CD14-positive monocyte (primary cell): ENCODE measurements at regions not wholly inside any gene's neighbourhood (a gene's known extent, or its start where the extent isn't known, plus 50 kb on each side); places are given as distances from the start of the nearest gene placed in this dataset.

Experiments
- DNase-seq, 3 donors: peaks; one replicate each; pipeline ENCODE4 v3.0.0-alpha.2; 2011 to 2022
- H2AFZ ChIP-seq: 2 replicates; pipeline ENCODE4 v1.6.0; 2012; ENCODE audit warnings: mild to moderate bottlenecking, low read depth, low read length, inconsistent platforms; ENCODE audit not compliant: insufficient read depth, poor library complexity, severe bottlenecking
- H3K27ac ChIP-seq, 2 donors: 1 replicate in 1 of 2; 2 replicates in 1 of 2; pipeline ENCODE4 v1.5.1; 2012 to 2013; ENCODE audit warnings: low read length in 2 of 2, control low read depth in 1 of 2, inconsistent platforms in 1 of 2, low read depth in 1 of 2, mild to moderate bottlenecking in 1 of 2
- H3K27me3 ChIP-seq, 2 donors: one replicate each; pipeline versions ENCODE4 v1.6.0 to v1.6.1; 2011 to 2013; ENCODE audit warnings: low read length in 2 of 2; ENCODE audit not compliant: control insufficient read depth in 2 of 2, insufficient read depth in 2 of 2
- H3K36me3 ChIP-seq, 2 donors: replicated peaks in 1 of 2; 1 replicate in 1 of 2; 2 replicates in 1 of 2; pipeline versions ENCODE4 v1.5.1 to v1.6.1; 2012 to 2013; ENCODE audit warnings: low read length in 2 of 2, control low read depth in 1 of 2, inconsistent platforms in 1 of 2, mild to moderate bottlenecking in 1 of 2; ENCODE audit not compliant: insufficient read depth in 2 of 2, control insufficient read depth in 1 of 2
- H3K4me1 ChIP-seq, 2 donors: 1 replicate in 1 of 2; 2 replicates in 1 of 2; pipeline versions ENCODE4 v1.5.1 to v1.6.1; 2012 to 2013; ENCODE audit warnings: low read length in 2 of 2, control low read depth in 1 of 2, inconsistent platforms in 1 of 2, mild to moderate bottlenecking in 1 of 2, moderate library complexity in 1 of 2; ENCODE audit not compliant: insufficient read depth in 2 of 2, control insufficient read depth in 1 of 2
- H3K4me2 ChIP-seq: replicated peaks from 2 replicates; pipeline ENCODE3; 2012; ENCODE audit warnings: low read length, moderate library complexity, mild to moderate bottlenecking; ENCODE audit not compliant: poor library complexity, severe bottlenecking; ENCODE audit errors: extremely low read depth
- H3K4me3 ChIP-seq, 3 experiments: fragments of 200-600 bp in 1 of 3; sonication (generic) in 1 of 3; replicated peaks in 1 of 3; 1 replicate in 2 of 3; 2 replicates in 1 of 3; pipeline ENCODE4 v1.5.1; 2011 to 2013; ENCODE audit warnings: low read length in 3 of 3, mild to moderate bottlenecking in 3 of 3, control low read depth in 2 of 3, low read depth in 2 of 3, inconsistent platforms in 1 of 3, moderate library complexity in 1 of 3
- H3K79me2 ChIP-seq: 2 replicates; pipeline ENCODE4 v1.6.0; 2012; ENCODE audit warnings: mild to moderate bottlenecking, control low read depth, inconsistent platforms, low read length, moderate library complexity; ENCODE audit not compliant: insufficient read depth
- H3K9ac ChIP-seq: 2 replicates; pipeline ENCODE4 v1.6.0; 2017; ENCODE audit warnings: low read length, mild to moderate bottlenecking; ENCODE audit not compliant: insufficient read depth, poor library complexity, severe bottlenecking
- H3K9me3 ChIP-seq, 2 donors: replicated peaks in 1 of 2; 1 replicate in 1 of 2; 2 replicates in 1 of 2; pipeline versions ENCODE4 v1.5.1 to v1.6.1; 2012 to 2013; ENCODE audit warnings: low read length in 2 of 2, control low read depth in 1 of 2; ENCODE audit not compliant: control insufficient read depth in 1 of 2, insufficient read depth in 1 of 2
- H4K20me1 ChIP-seq: 2 replicates; pipeline ENCODE4 v1.6.0; 2012; ENCODE audit warnings: mild to moderate bottlenecking, low read length, control low read depth, moderate library complexity; ENCODE audit not compliant: insufficient read depth
- H3K27ac Mint-ChIP-seq, 7 donors: one replicate each; pipeline ENCODE4 v1.8.0; 2020; ENCODE audit warnings: mild to moderate bottlenecking in 7 of 7, mixed read lengths in 7 of 7, moderate library complexity in 6 of 7, inconsistent platforms in 2 of 7
- H3K27me3 Mint-ChIP-seq, 3 donors: one replicate each; pipeline ENCODE4 v1.8.0; 2021 to 2022; ENCODE audit warnings: low read depth in 3 of 3, mild to moderate bottlenecking in 3 of 3, mixed read lengths in 3 of 3, moderate library complexity in 3 of 3, inconsistent platforms in 1 of 3
- H3K36me3 Mint-ChIP-seq, 2 donors: one replicate each; pipeline ENCODE4 v1.8.0; 2020; ENCODE audit warnings: mixed read lengths in 2 of 2, inconsistent platforms in 1 of 2, mild to moderate bottlenecking in 1 of 2
- H3K4me1 Mint-ChIP-seq: one replicate; pipeline ENCODE4 v1.8.0; 2020; ENCODE audit warnings: mild to moderate bottlenecking, mixed read lengths
- H3K4me3 Mint-ChIP-seq, 2 donors: one replicate each; pipeline ENCODE4 v1.8.0; 2020; ENCODE audit warnings: mild to moderate bottlenecking in 2 of 2, mixed read lengths in 2 of 2, moderate library complexity in 1 of 2
- H3K9me3 Mint-ChIP-seq, 7 donors: one replicate each; pipeline ENCODE4 v1.8.0; 2020 to 2022; ENCODE audit warnings: mixed read lengths in 7 of 7, mild to moderate bottlenecking in 6 of 7, moderate library complexity in 6 of 7, inconsistent platforms in 2 of 7
- WGBS: methylation state at CpG from one replicate; pipeline ENCODE4 v1.1.5; 2013; ENCODE audit warnings: missing lambda C conversion rate; ENCODE audit not compliant: insufficient coverage; 5-methylcytosine and 5-hydroxymethylcytosine counted together
- intact Hi-C, 2 donors: fragments of 100-400 bp; cut with micrococcal nuclease; formaldehyde crosslinking; loops; one replicate each; pipeline versions ENCODE4 v1.15.0 to v1.15.1; 2023
- TF ChIP-seq, protein P1 (sequence below): fragments of 200-600 bp; IDR thresholded peaks from one replicate; pipeline ENCODE4 v1.8.0; 2022; ENCODE audit warnings: antibody characterized with exemption, mild to moderate bottlenecking

DNA sequence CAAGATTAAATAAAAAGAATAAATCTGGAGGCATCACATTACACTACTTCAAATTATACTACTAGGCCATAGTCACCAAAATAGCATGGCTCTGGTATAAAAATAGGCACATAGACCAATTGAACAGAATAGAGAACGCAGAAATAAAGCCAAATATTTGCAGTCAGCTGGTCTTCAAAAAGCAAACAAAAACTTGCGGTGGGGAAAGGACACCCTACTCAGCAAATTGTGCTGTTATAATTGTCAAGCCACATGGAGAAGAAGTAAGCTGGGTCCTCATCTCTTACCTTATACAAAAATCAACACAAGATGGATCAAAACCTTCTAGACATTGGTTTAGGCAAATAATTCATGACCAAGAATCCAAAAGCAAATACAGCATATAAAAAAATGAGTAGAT lies 259.2 kb upstream of the SLITRK3 start:
- Histone ChIP-seq H3K9me3 (peaks cover 15 to 17% of the 10 kb centered on the region in 2 donors), H4K20me1 (no peaks in the 10 kb centered on the region), H3K27ac (no peak overlapping the region), H3K27me3 (no peaks in the 10 kb centered on the region), H3K4me1 (no peaks in the 10 kb centered on the region), H3K9ac (no peak overlapping the region), H3K79me2 (no peaks in the 10 kb centered on the region), H3K4me3 (no peak overlapping the region), H3K36me3 (no peaks in the 10 kb centered on the region), H3K4me2 (no peak overlapping the region), H2AFZ (no peak overlapping the region)
- Mint-ChIP-seq H3K9me3 (peaks cover 2 to 18% (median 6%) of the 10 kb centered on the region in 7 donors), H3K27me3 (no peaks in the 10 kb centered on the region), H3K36me3 (no peaks in the 10 kb centered on the region), H3K27ac (no peak overlapping the region), H3K4me1 (no peaks in the 10 kb centered on the region), H3K4me3 (no peak overlapping the region)
- intact Hi-C loops, result no loop called here
- TF ChIP-seq, protein P1, sequence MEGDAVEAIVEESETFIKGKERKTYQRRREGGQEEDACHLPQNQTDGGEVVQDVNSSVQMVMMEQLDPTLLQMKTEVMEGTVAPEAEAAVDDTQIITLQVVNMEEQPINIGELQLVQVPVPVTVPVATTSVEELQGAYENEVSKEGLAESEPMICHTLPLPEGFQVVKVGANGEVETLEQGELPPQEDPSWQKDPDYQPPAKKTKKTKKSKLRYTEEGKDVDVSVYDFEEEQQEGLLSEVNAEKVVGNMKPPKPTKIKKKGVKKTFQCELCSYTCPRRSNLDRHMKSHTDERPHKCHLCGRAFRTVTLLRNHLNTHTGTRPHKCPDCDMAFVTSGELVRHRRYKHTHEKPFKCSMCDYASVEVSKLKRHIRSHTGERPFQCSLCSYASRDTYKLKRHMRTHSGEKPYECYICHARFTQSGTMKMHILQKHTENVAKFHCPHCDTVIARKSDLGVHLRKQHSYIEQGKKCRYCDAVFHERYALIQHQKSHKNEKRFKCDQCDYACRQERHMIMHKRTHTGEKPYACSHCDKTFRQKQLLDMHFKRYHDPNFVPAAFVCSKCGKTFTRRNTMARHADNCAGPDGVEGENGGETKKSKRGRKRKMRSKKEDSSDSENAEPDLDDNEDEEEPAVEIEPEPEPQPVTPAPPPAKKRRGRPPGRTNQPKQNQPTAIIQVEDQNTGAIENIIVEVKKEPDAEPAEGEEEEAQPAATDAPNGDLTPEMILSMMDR, result no peak
- DNase-seq, result no peak
- 50% methylated on average over 1 of the region's 2 CpGs for WGBS

DNA sequence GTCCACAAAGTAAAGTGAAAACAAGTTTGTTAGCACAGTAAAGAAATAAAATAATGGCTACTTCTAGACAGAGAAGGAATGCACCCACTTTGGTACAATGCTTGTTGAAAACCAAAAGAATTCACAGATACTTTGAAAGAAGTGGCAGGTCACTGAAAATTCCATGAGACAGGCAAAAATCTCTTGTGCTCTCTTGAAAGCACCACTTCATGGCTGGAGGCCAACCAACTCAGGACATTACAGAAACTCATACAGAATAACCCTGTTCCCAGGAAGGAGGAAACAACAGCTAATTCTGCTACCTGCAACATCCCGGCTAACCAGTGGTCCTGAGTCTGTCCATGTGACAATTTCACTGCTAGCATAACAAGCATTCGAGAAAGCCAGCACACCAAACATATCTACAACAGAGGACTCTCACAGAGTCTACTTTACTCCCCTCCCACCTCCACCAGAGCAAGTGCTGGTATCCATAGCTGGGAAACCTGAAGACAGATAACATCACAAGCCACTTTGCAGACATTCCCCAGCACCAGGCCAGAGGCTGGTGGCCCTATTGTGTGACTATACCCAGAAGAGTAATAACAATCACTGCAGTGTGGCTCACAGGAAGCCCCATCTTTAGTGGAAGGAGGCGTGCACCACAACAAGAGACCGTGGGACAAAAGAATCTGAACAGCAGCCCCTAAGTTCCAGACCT lies 255.3 kb upstream of the SLITRK3 start:
- H3K9me3 Mint-ChIP-seq, result peaks cover 2 to 23% (median 9%) of the 10 kb centered on the region in 7 donors
- Histone ChIP-seq H3K36me3 (no peaks in the 10 kb centered on the region), H3K4me2 (no peak overlapping the region), H3K4me1 (no peaks in the 10 kb centered on the region), H2AFZ (no peak overlapping the region), H3K79me2 (no peaks in the 10 kb centered on the region), H4K20me1 (no peaks in the 10 kb centered on the region), H3K9me3 (peaks cover 15 to 17% of the 10 kb centered on the region in 2 donors), H3K4me3 (no peak overlapping the region), H3K27ac (no peak overlapping the region), H3K27me3 (no peaks in the 10 kb centered on the region), H3K9ac (no peak overlapping the region)
- no peaks in the 10 kb centered on the region for H3K27me3 Mint-ChIP-seq
- intact Hi-C loops, result no loop called here
- H3K36me3 Mint-ChIP-seq, result no peaks in the 10 kb centered on the region
- DNase-seq, result no peak
- no peak overlapping the region for H3K27ac Mint-ChIP-seq
- H3K4me1 Mint-ChIP-seq, result no peaks in the 10 kb centered on the region
- no peak overlapping the region for H3K4me3 Mint-ChIP-seq
- TF ChIP-seq, protein P1, result no peak
- 83% methylated on average over 2 of the region's 4 CpGs for WGBS
